Endothelial cell (in vitro differentiated cells): ENCODE measurements at regions not wholly inside any gene's neighbourhood (a gene's known extent, or its start where the extent isn't known, plus 50 kb on each side); places are given as distances from the start of the nearest gene placed in this dataset.
"Not testable (repeated sequence)": the region's sequence is repeated elsewhere in the genome, so short reads cannot be mapped to it uniquely, and the experiment has no call there.

Source experiments
- DNase-seq: peaks from one replicate; pipeline ENCODE4 v3.0.0; 2021; ENCODE audit warnings: low spot score
- H3K27ac Mint-ChIP-seq: one replicate; pipeline ENCODE4 v1.8.0; 2021; ENCODE audit warnings: mixed read lengths, inconsistent platforms; ENCODE audit not compliant: unreplicated experiment
- H3K27me3 Mint-ChIP-seq: one replicate; pipeline ENCODE4 v1.8.0; 2021; ENCODE audit warnings: mild to moderate bottlenecking, moderate library complexity, mixed read lengths, inconsistent platforms; ENCODE audit not compliant: unreplicated experiment
- H3K36me3 Mint-ChIP-seq: one replicate; pipeline ENCODE4 v1.8.0; 2021; ENCODE audit warnings: mild to moderate bottlenecking, low read depth, mixed read lengths, inconsistent platforms; ENCODE audit not compliant: unreplicated experiment
- H3K4me1 Mint-ChIP-seq: one replicate; pipeline ENCODE4 v1.8.0; 2021; ENCODE audit warnings: mild to moderate bottlenecking, mixed read lengths, inconsistent platforms; ENCODE audit not compliant: unreplicated experiment
- H3K4me3 Mint-ChIP-seq: one replicate; pipeline ENCODE4 v1.8.0; 2021; ENCODE audit warnings: mild to moderate bottlenecking, mixed read lengths, inconsistent platforms; ENCODE audit not compliant: unreplicated experiment
- H3K9me3 Mint-ChIP-seq: one replicate; pipeline ENCODE4 v1.8.0; 2021; ENCODE audit warnings: mixed read lengths, inconsistent platforms; ENCODE audit not compliant: unreplicated experiment

GRCh38 chr21:8411139-8411671, 2110.2 kb upstream of the TPTE start:
- not testable (repeated sequence) for H3K9me3 Mint-ChIP-seq, H3K4me3 Mint-ChIP-seq, H3K27ac Mint-ChIP-seq, DNase-seq, H3K4me1 Mint-ChIP-seq, H3K27me3 Mint-ChIP-seq, H3K36me3 Mint-ChIP-seq

- H3K36me3 Mint-ChIP-seq, H3K4me1 Mint-ChIP-seq, H3K9me3 Mint-ChIP-seq, H3K27me3 Mint-ChIP-seq: not testable (repeated sequence)
- peak overlapping the region; percentile 85 for H3K4me3 Mint-ChIP-seq
- peak overlapping the region; percentile 54 for H3K27ac Mint-ChIP-seq
- DNase-seq = peak; percentile 21
These were observed 2101.3 kb upstream of the TPTE start for GRCh38 chr21:8419925-8420560.

GRCh38 chr21:8427790-8428667, 2093.4 kb upstream of the TPTE start:
- not testable (repeated sequence) for H3K9me3 Mint-ChIP-seq, H3K4me3 Mint-ChIP-seq, DNase-seq, H3K27me3 Mint-ChIP-seq, H3K36me3 Mint-ChIP-seq, H3K27ac Mint-ChIP-seq, H3K4me1 Mint-ChIP-seq

GRCh38 chr21:8428668-8429456, 2092.5 kb upstream of the TPTE start:
- DNase-seq, H3K9me3 Mint-ChIP-seq, H3K27ac Mint-ChIP-seq, H3K4me3 Mint-ChIP-seq, H3K36me3 Mint-ChIP-seq, H3K27me3 Mint-ChIP-seq, H3K4me1 Mint-ChIP-seq: not testable (repeated sequence)

GRCh38 chr21:8434710-8435109, 2086.7 kb upstream of the TPTE start:
- not testable (repeated sequence) for H3K4me3 Mint-ChIP-seq, H3K4me1 Mint-ChIP-seq, DNase-seq, H3K9me3 Mint-ChIP-seq, H3K27ac Mint-ChIP-seq, H3K27me3 Mint-ChIP-seq, H3K36me3 Mint-ChIP-seq

- DNase-seq, H3K4me3 Mint-ChIP-seq, H3K36me3 Mint-ChIP-seq, H3K4me1 Mint-ChIP-seq, H3K27me3 Mint-ChIP-seq, H3K9me3 Mint-ChIP-seq, H3K27ac Mint-ChIP-seq: not testable (repeated sequence)
These were observed 2078.3 kb upstream of the TPTE start for GRCh38 chr21:8443093-8443492.

GRCh38 chr21:8449807-8450206, 2071.6 kb upstream of the TPTE start:
- DNase-seq, H3K27ac Mint-ChIP-seq, H3K4me1 Mint-ChIP-seq, H3K36me3 Mint-ChIP-seq, H3K27me3 Mint-ChIP-seq, H3K9me3 Mint-ChIP-seq, H3K4me3 Mint-ChIP-seq: not testable (repeated sequence)

GRCh38 chr21:8455279-8456128, 2065.9 kb upstream of the TPTE start:
- H3K4me3 Mint-ChIP-seq, H3K9me3 Mint-ChIP-seq, H3K27ac Mint-ChIP-seq, H3K36me3 Mint-ChIP-seq, H3K27me3 Mint-ChIP-seq, H3K4me1 Mint-ChIP-seq, DNase-seq: not testable (repeated sequence)

- H3K9me3 Mint-ChIP-seq, H3K36me3 Mint-ChIP-seq, H3K27ac Mint-ChIP-seq, H3K4me1 Mint-ChIP-seq, H3K4me3 Mint-ChIP-seq, DNase-seq, H3K27me3 Mint-ChIP-seq: not testable (repeated sequence)
These were observed 2056.8 kb upstream of the TPTE start for GRCh38 chr21:8464403-8465152.

- H3K4me3 Mint-ChIP-seq, DNase-seq, H3K27ac Mint-ChIP-seq, H3K27me3 Mint-ChIP-seq, H3K36me3 Mint-ChIP-seq, H3K9me3 Mint-ChIP-seq, H3K4me1 Mint-ChIP-seq: not testable (repeated sequence)
These were observed 2054.7 kb upstream of the TPTE start for GRCh38 chr21:8466642-8467041.
